Psoas muscle (tissue), 7 donors: ENCODE measurements at regions not wholly inside any gene's neighbourhood (a gene's known extent, or its start where the extent isn't known, plus 50 kb on each side); places are given as distances from the start of the nearest gene placed in this dataset.

ENCODE experiments used
- ATAC-seq, 4 donors: fragments of 200-7000 bp; cut with Tn5 transposase; one replicate each; pipeline ENCODE4 v1.9.1; 2020; ENCODE audit warnings: moderate library complexity in 3 of 4, mild to moderate bottlenecking in 2 of 4
- DNase-seq, 2 donors: peaks; one replicate each; pipeline ENCODE4 v3.0.0-alpha.2; 2020
- H3K27ac ChIP-seq: fragments of 200-600 bp; one replicate; pipeline ENCODE4 v1.8.0; 2022
- H3K27me3 ChIP-seq, 3 donors: fragments of 200-600 bp in 1 of 3; one replicate each; pipeline versions ENCODE4 v1.6.1 to v1.8.0; 2013 to 2022; ENCODE audit warnings: low read length in 2 of 3, mild to moderate bottlenecking in 2 of 3, moderate library complexity in 1 of 3; ENCODE audit not compliant: insufficient read depth in 3 of 3
- H3K36me3 ChIP-seq, 2 donors: fragments of 200-600 bp in 1 of 2; one replicate each; pipeline versions ENCODE4 v1.6.1 to v1.8.0; 2013 to 2022; ENCODE audit warnings: low read depth in 1 of 2, mild to moderate bottlenecking in 1 of 2, moderate library complexity in 1 of 2; ENCODE audit not compliant: insufficient read depth in 1 of 2
- H3K4me1 ChIP-seq: fragments of 200-600 bp; one replicate; pipeline ENCODE4 v1.8.0; 2022
- H3K4me3 ChIP-seq: fragments of 200-600 bp; one replicate; pipeline ENCODE4 v1.8.0; 2022; ENCODE audit warnings: mild to moderate bottlenecking
- H3K9me3 ChIP-seq: fragments of 200-600 bp; one replicate; pipeline ENCODE4 v1.8.0; 2022
- WGBS, 3 donors: extraction: QIAGEN DNeasy Blood & Tissue Kit; methylation state at CpG; one replicate each; pipeline versions ENCODE4 v1.1.6 to v1.1.7; 2013; 5-methylcytosine and 5-hydroxymethylcytosine counted together
- intact Hi-C, 2 donors: fragments of 100-400 bp; cut with DNase I; formaldehyde crosslinking; loops; one replicate each; pipeline versions ENCODE4 v1.11.0 to v1.14.2; 2022
- TF ChIP-seq, protein P1 (sequence below): fragments of 200-600 bp; IDR thresholded peaks from one replicate; pipeline ENCODE4 v1.8.0; 2022; ENCODE audit warnings: antibody characterized with exemption
- donor health status: healthy with polysubstance abuse.
- donor health status: DM: no; HTN: no; CAD: no; lungs with moderate emphysema.
- donor health status: Bipolar disorder and iron deficiency.
- donor health status: healthy.
- donor health status: DM: yes; HTN: yes; CAD: no.
- donor health status: DM: no; HTN: no; CAD: no.
- donor health status: DM: yes; HTN: yes; CAD: no.

GRCh38 chrX:112577146-112577545 lies 102.6 kb downstream of the LHFPL1 start:
- Histone ChIP-seq H3K4me3 (no peak overlapping the region), H3K27ac (no peak overlapping the region), H3K36me3 (no peaks in the 10 kb centered on the region), H3K4me1 (no peaks in the 10 kb centered on the region), H3K27me3 (peaks cover 0 to 14% (median 0%) of the 10 kb centered on the region in 3 donors), H3K9me3 (no peaks in the 10 kb centered on the region)
- no peak for DNase-seq
- intact Hi-C loops, result no loop called here
- ATAC-seq, result no peak
- 69 to 87% (median 85%) methylated on average over 2 of the region's 2 CpGs for WGBS, 3 donors
- TF ChIP-seq, protein P1, sequence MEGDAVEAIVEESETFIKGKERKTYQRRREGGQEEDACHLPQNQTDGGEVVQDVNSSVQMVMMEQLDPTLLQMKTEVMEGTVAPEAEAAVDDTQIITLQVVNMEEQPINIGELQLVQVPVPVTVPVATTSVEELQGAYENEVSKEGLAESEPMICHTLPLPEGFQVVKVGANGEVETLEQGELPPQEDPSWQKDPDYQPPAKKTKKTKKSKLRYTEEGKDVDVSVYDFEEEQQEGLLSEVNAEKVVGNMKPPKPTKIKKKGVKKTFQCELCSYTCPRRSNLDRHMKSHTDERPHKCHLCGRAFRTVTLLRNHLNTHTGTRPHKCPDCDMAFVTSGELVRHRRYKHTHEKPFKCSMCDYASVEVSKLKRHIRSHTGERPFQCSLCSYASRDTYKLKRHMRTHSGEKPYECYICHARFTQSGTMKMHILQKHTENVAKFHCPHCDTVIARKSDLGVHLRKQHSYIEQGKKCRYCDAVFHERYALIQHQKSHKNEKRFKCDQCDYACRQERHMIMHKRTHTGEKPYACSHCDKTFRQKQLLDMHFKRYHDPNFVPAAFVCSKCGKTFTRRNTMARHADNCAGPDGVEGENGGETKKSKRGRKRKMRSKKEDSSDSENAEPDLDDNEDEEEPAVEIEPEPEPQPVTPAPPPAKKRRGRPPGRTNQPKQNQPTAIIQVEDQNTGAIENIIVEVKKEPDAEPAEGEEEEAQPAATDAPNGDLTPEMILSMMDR, result no peak

GRCh38 chrX:112571388-112571787 lies 108.3 kb downstream of the LHFPL1 start:
- intact Hi-C loops, result no loop called here
- TF ChIP-seq, protein P1, result no peak
- Histone ChIP-seq H3K36me3 (no peaks in the 10 kb centered on the region), H3K9me3 (no peaks in the 10 kb centered on the region), H3K27ac (no peak overlapping the region), H3K27me3 (peaks cover 0 to 13% (median 0%) of the 10 kb centered on the region in 3 donors), H3K4me1 (no peaks in the 10 kb centered on the region), H3K4me3 (no peak overlapping the region)
- DNase-seq, result no peak
- 79 to 100% (median 88%) methylated on average over 1 of the region's 1 CpG for WGBS, 3 donors
- no peak for ATAC-seq

- ATAC-seq (no peak), DNase-seq (no peak)
- Histone ChIP-seq H3K4me3 (no peak overlapping the region), H3K27ac (no peak overlapping the region), H3K4me1 (no peaks in the 10 kb centered on the region), H3K27me3 (peaks cover 0 to 31% (median 0%) of the 10 kb centered on the region in 3 donors), H3K9me3 (no peaks in the 10 kb centered on the region), H3K36me3 (no peaks in the 10 kb centered on the region)
- TF ChIP-seq, protein P1, result no peak
- intact Hi-C loops, result no loop called here
- 61 to 84% (median 77%) methylated on average over 3 of the region's 3 CpGs for WGBS, 3 donors
Observed at GRCh38 chrX:112555831-112556230, 123.9 kb downstream of the LHFPL1 start.

GRCh38 chrX:112545051-112545450 lies 134.7 kb downstream of the LHFPL1 start:
- DNase-seq (no peak), ATAC-seq (no peak)
- 86 to 88% (median 86%) methylated on average over 4 of the region's 4 CpGs for WGBS, 3 donors
- no peaks in the 10 kb centered on the region for H3K36me3 ChIP-seq
- H3K4me1 ChIP-seq, result no peaks in the 10 kb centered on the region
- no peak overlapping the region for H3K4me3 ChIP-seq
- no peaks in the 10 kb centered on the region for H3K27me3 ChIP-seq
- no peaks in the 10 kb centered on the region for H3K9me3 ChIP-seq
- TF ChIP-seq, protein P1, result no peak
- H3K27ac ChIP-seq, result no peak overlapping the region
- intact Hi-C loops, result no loop called here

DNA sequence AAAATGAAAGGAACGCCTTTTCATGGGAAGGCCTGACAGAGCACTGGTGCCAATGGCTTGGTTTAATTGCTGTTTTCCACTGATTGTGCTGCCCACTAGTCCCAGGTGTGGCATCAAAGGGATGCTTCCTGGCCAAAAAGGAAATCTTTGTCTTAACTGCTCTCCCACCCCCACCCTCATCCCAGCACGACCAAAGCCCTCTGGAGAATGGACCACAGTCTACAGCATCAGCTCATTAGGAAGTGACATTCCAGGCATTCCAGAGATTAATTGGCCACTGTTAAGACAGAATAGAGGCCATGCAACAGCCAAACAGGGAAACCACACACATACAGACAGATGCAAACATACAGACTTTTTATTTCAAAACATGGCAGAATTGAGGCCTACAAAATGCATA lies 143.2 kb downstream of the LHFPL1 start:
- intact Hi-C loops, result no loop called here
- WGBS, 3 donors, result 35 to 44% (median 40%) methylated on average over 2 of the region's 2 CpGs
- DNase-seq (no peak), ATAC-seq (no peak)
- H3K4me3 ChIP-seq, result no peak overlapping the region
- H3K27me3 ChIP-seq, result peaks cover 0 to 17% (median 0%) of the 10 kb centered on the region in 3 donors
- H3K9me3 ChIP-seq, result no peaks in the 10 kb centered on the region
- no peak overlapping the region for H3K27ac ChIP-seq
- no peaks in the 10 kb centered on the region for H3K36me3 ChIP-seq
- TF ChIP-seq, protein P1, result no peak
- no peaks in the 10 kb centered on the region for H3K4me1 ChIP-seq
